GM12878 (cell line): ENCODE measurements at regions not wholly inside any gene's neighbourhood (a gene's known extent, or its start where the extent isn't known, plus 50 kb on each side); places are given as distances from the start of the nearest gene placed in this dataset.

Source experiments
- ATAC-seq: fragments of 200-7000 bp; cut with Tn5 transposase; 3 replicates; pipeline ENCODE4 v1.9.1; 2020; ENCODE audit warnings: mild to moderate bottlenecking, moderate library complexity
- BruUV-seq: library from RNA; stranded (reverse); fragments of 400-500 nt; replicated peaks from 2 replicates; lab custom pipeline; 2021; lab: Mats Ljungman, UMichigan
- CTCF ChIA-PET: fragments of 300-600 bp; sonication (Branson Sonifier 250); formaldehyde crosslinking; extraction: SDS; loops from one replicate; lab custom pipeline; 2021; ENCODE audit warnings: inconsistent platforms; lab: Yijun Ruan, JAX
- POLR2A ChIA-PET: fragments of 350-600 bp; formaldehyde crosslinking; extraction: SDS; loops from one replicate; lab custom pipeline; 2021; ENCODE audit warnings: inconsistent platforms; lab: Charles Lee
- RAD21 ChIA-PET: fragments of 300-600 bp; sonication (Branson Sonifier 250); formaldehyde crosslinking; loops from one replicate; lab custom pipeline; 2023; ENCODE audit warnings: antibody characterized with exemption; ENCODE audit not compliant: unreplicated experiment; lab: Charles Lee
- SMC1A ChIA-PET: fragments of 300-600 bp; sonication (Branson Sonifier 250); formaldehyde crosslinking; loops from one replicate; lab custom pipeline; 2023; ENCODE audit not compliant: unreplicated experiment, uncharacterized antibody; lab: Charles Lee
- DNase-seq: peaks from one replicate; pipeline ENCODE4 v3.0.0-alpha.2; 2011; ENCODE audit warnings: low read depth, low spot score
- FAIRE-seq: peaks from 3 replicates; lab custom pipeline; 2011; peaks lifted over from hg19 to GRCh38; lab: Jason Lieb, UNC
- H2AFZ ChIP-seq: 2 replicates; pipeline ENCODE4 v1.6.0; 2011; ENCODE audit warnings: low read depth, low read length, control low read depth; ENCODE audit not compliant: control insufficient read depth
- H3K27ac ChIP-seq: 2 replicates; pipeline ENCODE4 v1.5.1; 2011; ENCODE audit warnings: control low read depth; ENCODE audit not compliant: control insufficient read depth, insufficient read depth
- H3K27me3 ChIP-seq, 2 experiments: replicated peaks in 1 of 2; 2 replicates each; pipeline versions ENCODE4 v1.6.0 to v1.6.1; 2011; ENCODE audit warnings: low read length in 1 of 2; ENCODE audit not compliant: control insufficient read depth in 2 of 2, insufficient read depth in 2 of 2
- H3K36me3 ChIP-seq, 2 experiments: 2 replicates each; pipeline ENCODE4 v1.5.1; 2011; ENCODE audit warnings: low read length in 1 of 2; ENCODE audit not compliant: control insufficient read depth in 2 of 2, insufficient read depth in 2 of 2
- H3K4me1 ChIP-seq: 2 replicates; pipeline ENCODE4 v1.6.1; 2011; ENCODE audit warnings: mild to moderate bottlenecking, low read length, moderate library complexity, mixed read lengths; ENCODE audit not compliant: control insufficient read depth, insufficient read depth
- H3K4me2 ChIP-seq: 2 replicates; pipeline ENCODE4 v1.6.0; 2011; ENCODE audit warnings: control low read depth; ENCODE audit not compliant: control insufficient read depth, insufficient read depth
- H3K4me3 ChIP-seq: fragments of 200-600 bp; sonication (generic); 2 replicates; pipeline ENCODE4 v1.5.1; 2016
- H3K79me2 ChIP-seq: 2 replicates; pipeline ENCODE4 v1.6.0; 2011; ENCODE audit warnings: low read length; ENCODE audit not compliant: control insufficient read depth, insufficient read depth
- H3K9ac ChIP-seq: 2 replicates; pipeline ENCODE4 v1.8.0; 2011; ENCODE audit warnings: low read length, control low read depth, mixed read lengths; ENCODE audit not compliant: control insufficient read depth, insufficient read depth
- H3K9me3 ChIP-seq: replicated peaks from 3 replicates; pipeline ENCODE4 v1.5.1; 2011; ENCODE audit warnings: mild to moderate bottlenecking, low read length; ENCODE audit not compliant: control insufficient read depth, insufficient read depth
- H4K20me1 ChIP-seq: 2 replicates; pipeline ENCODE4 v1.6.0; 2011; ENCODE audit not compliant: control insufficient read depth, insufficient read depth
- ASH2L ChIP-seq: fragments of 300-600, 200-600 bp; sonication (generic); IDR thresholded peaks from 2 replicates; pipeline ENCODE4 v1.6.1; 2017; ENCODE audit warnings: low read depth, mild to moderate bottlenecking, borderline replicate concordance
- BRCA1 ChIP-seq: IDR thresholded peaks from 2 replicates; pipeline ENCODE4 v1.6.1; 2011; ENCODE audit warnings: low read depth, low read length, improper control_type of control experiment
- CREM ChIP-seq: IDR thresholded peaks from 2 replicates; pipeline ENCODE4 v1.6.1; 2014; ENCODE audit warnings: antibody characterized with exemption, low read depth
- ESRRA ChIP-seq: IDR thresholded peaks from 2 replicates; pipeline ENCODE4 v1.6.1; 2012; ENCODE audit warnings: mild to moderate bottlenecking, low read length, improper control_type of control experiment
- HDGF ChIP-seq: fragments of 450-650 bp; IDR thresholded peaks from 2 replicates; pipeline ENCODE4 v1.6.1; 2016; ENCODE audit warnings: antibody characterized with exemption
- KAT2A ChIP-seq: conservative IDR thresholded peaks from 2 replicates; pipeline ENCODE4 v1.6.1; 2011; ENCODE audit warnings: low read depth, low read length; ENCODE audit not compliant: control insufficient read depth
- MEF2A ChIP-seq: IDR thresholded peaks from 2 replicates; pipeline ENCODE4 v1.6.1; 2011; ENCODE audit warnings: low read depth, mild to moderate bottlenecking, low read length, moderate library complexity; ENCODE audit not compliant: insufficient read depth
- PAX8 ChIP-seq: fragments of 450-650 bp; IDR thresholded peaks from 2 replicates; pipeline ENCODE4 v1.6.1; 2017; ENCODE audit warnings: mild to moderate bottlenecking, moderate library complexity
- SP1 ChIP-seq: IDR thresholded peaks from one replicate; pipeline ENCODE4 v1.6.1; 2011; ENCODE audit warnings: low read depth, low read length
- SPI1 ChIP-seq: IDR thresholded peaks from 2 replicates; pipeline ENCODE4 v1.6.1; 2011; ENCODE audit warnings: low read depth, mild to moderate bottlenecking, low read length, moderate library complexity, borderline replicate concordance; ENCODE audit not compliant: insufficient read depth
- SREBF1 ChIP-seq: IDR thresholded peaks from 2 replicates; pipeline ENCODE4 v1.6.1; 2012; ENCODE audit warnings: mild to moderate bottlenecking, low read length
- TCF7 ChIP-seq: IDR thresholded peaks from 2 replicates; pipeline ENCODE4 v1.6.1; 2014; ENCODE audit warnings: antibody characterized with exemption, borderline replicate concordance
- ZNF384 ChIP-seq: IDR thresholded peaks from 2 replicates; pipeline ENCODE4 v1.6.1; 2012; ENCODE audit warnings: low read depth, mild to moderate bottlenecking, low read length, improper control_type of control experiment, borderline replicate concordance
- ZSCAN29 ChIP-seq: fragments of 450-650 bp; IDR thresholded peaks from 2 replicates; pipeline ENCODE4 v1.6.1; 2017; ENCODE audit warnings: mild to moderate bottlenecking, moderate library complexity
- WGBS: methylation state at CpG from one replicate; pipeline ENCODE4 v1.1.6; 2016; ENCODE audit warnings: low lambda C conversion rate; ENCODE audit not compliant: insufficient replicate concordance, insufficient coverage; ENCODE audit errors: missing lambda C conversion rate; 5-methylcytosine and 5-hydroxymethylcytosine counted together
- in situ Hi-C: fragments of 300-500 bp; cut with MboI; formaldehyde crosslinking; loops from 9 replicates; pipeline ENCODE4 v1.14.3; 2018; ENCODE audit warnings: mixed read lengths
- intact Hi-C: fragments of 100-400 bp; cut with micrococcal nuclease; formaldehyde crosslinking; loops from one replicate; pipeline ENCODE4 v1.14.2; 2022; ENCODE audit not compliant: unreplicated experiment
- TF ChIP-seq, protein P1 (sequence below), 3 experiments: IDR thresholded peaks in 2 of 3; conservative IDR thresholded peaks in 1 of 3; 2 replicates each; pipeline ENCODE4 v1.5.1; 2011; ENCODE audit warnings: low read depth in 3 of 3, low read length in 3 of 3, mild to moderate bottlenecking in 3 of 3, control low read depth in 2 of 3, moderate library complexity in 2 of 3, inconsistent platforms in 1 of 3, mixed read lengths in 1 of 3; ENCODE audit not compliant: control insufficient read depth in 2 of 3, insufficient read depth in 1 of 3; ENCODE audit errors: extremely low read depth in 1 of 3

DNA sequence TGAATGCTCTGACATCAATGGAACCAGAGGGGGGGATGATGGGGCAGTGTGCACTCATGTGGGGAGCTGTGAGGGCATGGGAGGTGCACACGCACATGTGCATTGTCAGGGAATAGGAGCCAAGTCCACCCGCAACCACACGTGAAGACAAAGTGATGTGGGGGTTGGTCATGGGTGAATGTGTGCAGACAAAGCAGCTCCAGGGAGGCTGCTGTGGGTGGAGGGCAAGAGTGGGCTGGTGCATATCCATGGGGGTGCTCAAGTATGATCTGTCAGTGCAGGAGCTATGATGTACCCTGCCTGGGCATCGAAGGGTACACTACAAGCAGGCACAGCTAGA is 301.9 kb downstream of the TEX13C start:
- H3K4me2 ChIP-seq: no peak overlapping the region
- ChIA-PET RAD21 (no interaction called here), SMC1A (interaction anchor here (0.6 kb wide), 1 partner anchor 22 kb away, joined by 3 read pairs; no protein-coding TSS in a partner anchor), CTCF (no interaction called here), POLR2A (no interaction called here)
- no peak overlapping the region for H3K9ac ChIP-seq
- no peak overlapping the region for H3K27ac ChIP-seq
- no TSS peak for BruUV-seq
- in situ Hi-C loops (no loop called here), intact Hi-C loops (no loop called here)
- no peaks in the 10 kb centered on the region for H3K27me3 ChIP-seq
- H3K4me1 ChIP-seq: no peaks in the 10 kb centered on the region
- FAIRE-seq: no peak
- ATAC-seq: no peak
- no peak for DNase-seq
- no peak overlapping the region for H3K4me3 ChIP-seq
- no peak for TF ChIP-seq ZSCAN29
- H3K79me2 ChIP-seq: no peaks in the 10 kb centered on the region
- no peaks in the 10 kb centered on the region for H4K20me1 ChIP-seq
- H3K9me3 ChIP-seq: no peaks in the 10 kb centered on the region
- no peaks in the 10 kb centered on the region for H3K36me3 ChIP-seq
- 47% methylated on average over 4 of the region's 4 CpGs for WGBS
- no peak overlapping the region for H2AFZ ChIP-seq

DNA sequence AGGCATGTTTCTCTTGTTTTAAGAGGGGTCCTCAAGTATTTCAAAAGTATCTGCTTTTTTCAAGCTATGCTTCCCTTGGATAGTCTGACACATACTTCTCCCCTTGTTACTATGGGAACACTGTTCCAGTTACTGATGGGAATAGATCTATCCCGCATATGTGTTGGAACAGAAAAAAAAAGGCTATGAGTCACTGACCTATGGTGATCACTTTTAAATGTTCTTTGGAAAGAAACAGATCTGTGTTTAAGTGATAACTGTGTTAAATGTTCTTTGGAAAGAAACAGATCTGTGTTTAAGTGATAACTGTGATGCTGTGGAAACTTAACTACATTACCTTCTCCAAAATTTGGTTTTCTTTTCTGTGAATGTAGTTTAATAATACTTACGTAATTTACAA is 303.2 kb downstream of the TEX13C start:
- intact Hi-C loops (no loop called here), in situ Hi-C loops (no loop called here)
- ATAC-seq: no peak
- H3K36me3 ChIP-seq: no peaks in the 10 kb centered on the region
- H3K4me3 ChIP-seq: no peak overlapping the region
- no peak overlapping the region for H3K4me2 ChIP-seq
- no peak overlapping the region for H3K27ac ChIP-seq
- BruUV-seq: no TSS peak
- H3K27me3 ChIP-seq: no peaks in the 10 kb centered on the region
- DNase-seq: no peak
- H3K79me2 ChIP-seq: no peaks in the 10 kb centered on the region
- no peaks in the 10 kb centered on the region for H3K9me3 ChIP-seq
- ChIA-PET RAD21 (no interaction called here), POLR2A (no interaction called here), SMC1A (no interaction called here), CTCF (no interaction called here)
- no peaks in the 10 kb centered on the region for H3K4me1 ChIP-seq
- FAIRE-seq: no peak
- no peak overlapping the region for H3K9ac ChIP-seq
- H4K20me1 ChIP-seq: no peaks in the 10 kb centered on the region
- no peak overlapping the region for H2AFZ ChIP-seq
- 28% methylated on average over 2 of the region's 2 CpGs for WGBS
- TF ChIP-seq SP1 (no peak), ASH2L (no peak), MEF2A (no peak), ZNF384 (no peak), SPI1 (no peak), SREBF1 (no peak), KAT2A (no peak), CREM (no peak), HDGF (no peak), BRCA1 (no peak), ESRRA (no peak), TCF7 (no peak), PAX8 (no peak)
- TF ChIP-seq, protein P1, sequence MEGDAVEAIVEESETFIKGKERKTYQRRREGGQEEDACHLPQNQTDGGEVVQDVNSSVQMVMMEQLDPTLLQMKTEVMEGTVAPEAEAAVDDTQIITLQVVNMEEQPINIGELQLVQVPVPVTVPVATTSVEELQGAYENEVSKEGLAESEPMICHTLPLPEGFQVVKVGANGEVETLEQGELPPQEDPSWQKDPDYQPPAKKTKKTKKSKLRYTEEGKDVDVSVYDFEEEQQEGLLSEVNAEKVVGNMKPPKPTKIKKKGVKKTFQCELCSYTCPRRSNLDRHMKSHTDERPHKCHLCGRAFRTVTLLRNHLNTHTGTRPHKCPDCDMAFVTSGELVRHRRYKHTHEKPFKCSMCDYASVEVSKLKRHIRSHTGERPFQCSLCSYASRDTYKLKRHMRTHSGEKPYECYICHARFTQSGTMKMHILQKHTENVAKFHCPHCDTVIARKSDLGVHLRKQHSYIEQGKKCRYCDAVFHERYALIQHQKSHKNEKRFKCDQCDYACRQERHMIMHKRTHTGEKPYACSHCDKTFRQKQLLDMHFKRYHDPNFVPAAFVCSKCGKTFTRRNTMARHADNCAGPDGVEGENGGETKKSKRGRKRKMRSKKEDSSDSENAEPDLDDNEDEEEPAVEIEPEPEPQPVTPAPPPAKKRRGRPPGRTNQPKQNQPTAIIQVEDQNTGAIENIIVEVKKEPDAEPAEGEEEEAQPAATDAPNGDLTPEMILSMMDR (IDR thresholded peaks at IDR 0.05 in 2 of 3, conservative IDR thresholded peaks at IDR 0.05 in 1 of 3; ENCODE audit: control insufficient read depth in 2 of 3, extremely low read depth in 1 of 3, insufficient read depth in 1 of 3, low read depth in 3 of 3, low read length in 3 of 3): no peak
